HEK293 (cell line): ENCODE measurements at regions not wholly inside any gene's neighbourhood (a gene's known extent, or its start where the extent isn't known, plus 50 kb on each side); places are given as distances from the start of the nearest gene placed in this dataset.

ENCODE experiments used
- CTCF ChIA-PET: fragments of 350-600 bp; formaldehyde crosslinking; extraction: SDS; loops from one replicate; lab custom pipeline; 2021; ENCODE audit warnings: antibody characterized with exemption; lab: Yijun Ruan, JAX
- POLR2A ChIA-PET: fragments of 300-600 bp; formaldehyde crosslinking; extraction: SDS; loops from one replicate; lab custom pipeline; 2020; ENCODE audit warnings: antibody characterized with exemption, inconsistent platforms; lab: Yijun Ruan, JAX
- H3K27ac ChIP-seq: fragments of 200-500 bp; sonication (Bioruptor generic); 2 replicates; pipeline ENCODE4 v1.5.1; 2014; ENCODE audit warnings: low read depth, low read length, control low read depth, inconsistent platforms; ENCODE audit errors: extremely low read depth
- H3K36me3 ChIP-seq, 2 experiments: fragments of 200-500 bp in 1 of 2; sonication (Bioruptor generic) in 1 of 2; 1 replicate in 1 of 2; 2 replicates in 1 of 2; pipeline ENCODE4 v1.5.1; 2014 to 2017; ENCODE audit warnings: inconsistent platforms in 2 of 2, low read length in 2 of 2; ENCODE audit not compliant: control insufficient read depth in 2 of 2, insufficient read depth in 1 of 2
- H3K4me1 ChIP-seq: fragments of 200-500 bp; sonication (Bioruptor generic); 2 replicates; pipeline ENCODE4 v1.5.1; 2014; ENCODE audit warnings: mild to moderate bottlenecking, low read length, inconsistent platforms; ENCODE audit not compliant: control insufficient read depth, insufficient read depth
- H3K4me3 ChIP-seq: 2 replicates; pipeline ENCODE4 v1.5.1; 2011; ENCODE audit warnings: low read depth, mild to moderate bottlenecking, control low read depth, low read length, moderate library complexity
- H3K9me3 ChIP-seq: fragments of 200-500 bp; sonication (Bioruptor generic); 2 replicates; pipeline ENCODE4 v1.5.1; 2014; ENCODE audit warnings: low read depth, low read length, inconsistent platforms; ENCODE audit not compliant: control insufficient read depth, insufficient read depth
- KLF17 ChIP-seq: fragments of 450-650 bp; formaldehyde crosslinking; IDR thresholded peaks from 2 replicates; pipeline ENCODE4 v1.5.1; 2016; ENCODE audit warnings: missing biosample characterization, missing genetic modification characterization
- PRDM4 ChIP-seq: fragments of 450-650 bp; formaldehyde crosslinking; IDR thresholded peaks from 2 replicates; pipeline ENCODE4 v1.5.1; 2017; ENCODE audit warnings: missing biosample characterization, missing genetic modification characterization
- PRDM6 ChIP-seq: fragments of 450-650 bp; formaldehyde crosslinking; IDR thresholded peaks from 2 replicates; pipeline ENCODE4 v1.5.1; 2017; ENCODE audit warnings: missing biosample characterization, missing genetic modification characterization
- ZBTB1 ChIP-seq: fragments of 450-650 bp; formaldehyde crosslinking; IDR thresholded peaks from 2 replicates; pipeline ENCODE4 v1.5.1; 2016; ENCODE audit warnings: missing biosample characterization, missing genetic modification characterization
- ZNF155 ChIP-seq: fragments of 450-650 bp; formaldehyde crosslinking; IDR thresholded peaks from 2 replicates; pipeline ENCODE4 v1.5.1; 2016; ENCODE audit warnings: missing biosample characterization, missing genetic modification characterization
- ZNF211 ChIP-seq: fragments of 450-650 bp; formaldehyde crosslinking; IDR thresholded peaks from 2 replicates; pipeline ENCODE4 v1.5.1; 2016; ENCODE audit warnings: low read depth, missing biosample characterization, missing genetic modification characterization
- ZNF24 ChIP-seq: fragments of 450-650 bp; formaldehyde crosslinking; IDR thresholded peaks from 2 replicates; pipeline ENCODE4 v1.5.1; 2016; ENCODE audit warnings: missing biosample characterization, missing genetic modification characterization
- ZNF292 ChIP-seq: fragments of 450-650 bp; formaldehyde crosslinking; IDR thresholded peaks from 2 replicates; pipeline ENCODE4 v1.5.1; 2016; ENCODE audit warnings: low read depth, missing biosample characterization, missing genetic modification characterization, borderline replicate concordance
- ZNF354C ChIP-seq: fragments of 450-650 bp; formaldehyde crosslinking; IDR thresholded peaks from 2 replicates; pipeline ENCODE4 v1.5.1; 2016; ENCODE audit warnings: missing biosample characterization, missing genetic modification characterization, low read depth, borderline replicate concordance
- ZNF514 ChIP-seq: fragments of 450-650 bp; formaldehyde crosslinking; IDR thresholded peaks from 2 replicates; pipeline ENCODE4 v1.5.1; 2016; ENCODE audit warnings: missing biosample characterization, missing genetic modification characterization
- ZNF529 ChIP-seq: fragments of 450-650 bp; formaldehyde crosslinking; IDR thresholded peaks from 2 replicates; pipeline ENCODE4 v1.5.1; 2017; ENCODE audit warnings: missing genetic modification characterization, missing biosample characterization; ENCODE audit not compliant: insufficient replicate concordance
- ZNF544 ChIP-seq: fragments of 450-650 bp; formaldehyde crosslinking; IDR thresholded peaks from 2 replicates; pipeline ENCODE4 v1.5.0; 2017; ENCODE audit warnings: missing biosample characterization, missing genetic modification characterization
- ZNF549 ChIP-seq: fragments of 450-650 bp; IDR thresholded peaks from 2 replicates; pipeline ENCODE4 v1.5.1; 2018; ENCODE audit warnings: missing biosample characterization, missing genetic modification characterization, mild to moderate bottlenecking, inconsistent platforms, moderate library complexity
- ZNF624 ChIP-seq: fragments of 450-650 bp; formaldehyde crosslinking; IDR thresholded peaks from 2 replicates; pipeline ENCODE4 v1.5.1; 2017; ENCODE audit warnings: missing biosample characterization, missing genetic modification characterization
- ZNF645 ChIP-seq: fragments of 450-650 bp; formaldehyde crosslinking; IDR thresholded peaks from 2 replicates; pipeline ENCODE4; 2016; ENCODE audit warnings: missing biosample characterization, missing genetic modification characterization
- ZNF677 ChIP-seq: fragments of 450-650 bp; IDR thresholded peaks from 2 replicates; pipeline ENCODE4 v1.5.0; 2018; ENCODE audit warnings: missing biosample characterization, mild to moderate bottlenecking, missing genetic modification characterization, moderate library complexity
- ZNF76 ChIP-seq: fragments of 450-650 bp; formaldehyde crosslinking; IDR thresholded peaks from 2 replicates; pipeline ENCODE4; 2016; ENCODE audit warnings: low read depth, missing biosample characterization, missing genetic modification characterization, borderline replicate concordance
- ZNF776 ChIP-seq: fragments of 450-650 bp; formaldehyde crosslinking; IDR thresholded peaks from 2 replicates; pipeline ENCODE4 v1.5.0; 2017; ENCODE audit warnings: missing biosample characterization, missing genetic modification characterization, borderline replicate concordance

DNA sequence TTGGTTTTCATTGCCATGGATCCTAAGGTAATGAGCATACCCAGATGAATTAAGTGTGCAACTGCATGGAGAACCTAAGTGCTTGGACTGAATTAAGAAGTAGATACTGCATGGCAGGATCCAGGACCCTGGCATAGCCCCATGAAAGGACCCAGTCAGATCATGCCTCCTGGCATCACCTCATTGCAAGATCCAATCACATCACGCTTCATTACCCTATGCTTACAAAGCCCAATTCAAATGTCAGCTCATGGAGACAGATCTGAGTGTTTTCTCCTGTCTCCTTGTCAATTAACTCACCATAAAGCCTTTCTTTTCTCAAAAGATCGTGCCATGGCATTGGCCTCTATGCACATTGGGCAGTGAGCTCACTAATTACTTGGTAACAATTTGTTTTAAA lies 519.8 kb upstream of the ZNF804A start:
- Histone ChIP-seq H3K9me3 (no peaks in the 10 kb centered on the region), H3K4me3 (no peak overlapping the region), H3K4me1 (no peaks in the 10 kb centered on the region), H3K27ac (no peak overlapping the region), H3K36me3 (no peaks in the 10 kb centered on the region)
- ChIA-PET CTCF (no interaction called here), POLR2A (no interaction called here)
- no peak for TF ChIP-seq ZBTB1 (tag by site-specific recombination)
- TF ChIP-seq ZNF645 (tag by site-specific recombination) = no peak
- no peak for TF ChIP-seq PRDM6 (tag by site-specific recombination)
- no peak for TF ChIP-seq ZNF529
- TF ChIP-seq ZNF514 = no peak
- TF ChIP-seq ZNF624 = no peak
- TF ChIP-seq ZNF76 (tag by site-specific recombination) = no peak
- no peak for TF ChIP-seq ZNF24 (tag by site-specific recombination)
- TF ChIP-seq ZNF549 (tag by site-specific recombination) = no peak
- no peak for TF ChIP-seq ZNF677
- TF ChIP-seq ZNF544 (tag by site-specific recombination) = no peak

GRCh38 chr2:184091456-184091855 lies 506.9 kb upstream of the ZNF804A start:
- Histone ChIP-seq H3K4me1 (no peaks in the 10 kb centered on the region), H3K9me3 (no peaks in the 10 kb centered on the region), H3K36me3 (no peaks in the 10 kb centered on the region), H3K27ac (no peak overlapping the region), H3K4me3 (no peak overlapping the region)
- no peak for TF ChIP-seq ZNF211
- TF ChIP-seq ZNF155 (tag by site-specific recombination) = no peak
- no peak for TF ChIP-seq KLF17 (tag by site-specific recombination)
- TF ChIP-seq ZNF776 (tag by site-specific recombination) = no peak
- TF ChIP-seq PRDM4 = no peak
- no peak for TF ChIP-seq ZNF354C (tag by site-specific recombination)
- TF ChIP-seq ZNF292 (tag by site-specific recombination) = no peak
- ChIA-PET CTCF (no interaction called here), POLR2A (no interaction called here)
